Gastroesophageal sphincter (tissue), 3 donors: ENCODE measurements at regions not wholly inside any gene's neighbourhood (a gene's known extent, or its start where the extent isn't known, plus 50 kb on each side); places are given as distances from the start of the nearest gene placed in this dataset.

Experiments used
- EP300 ChIP-seq: sonication (generic); formaldehyde crosslinking; IDR thresholded peaks from one replicate; pipeline ENCODE4 v1.6.1; 2017; ENCODE audit warnings: antibody characterized with exemption, mild to moderate bottlenecking
- POLR2A ChIP-seq, 2 donors: fragments of 450-650 bp; IDR thresholded peaks; one replicate each; pipeline ENCODE4 v1.6.1; 2017; ENCODE audit warnings: antibody characterized with exemption in 2 of 2, mild to moderate bottlenecking in 2 of 2, moderate library complexity in 1 of 2
- TF ChIP-seq, protein P1 (sequence below), 4 experiments: fragments of 200-600 bp in 2 of 4; fragments of 450-650 bp in 2 of 4; sonication (generic) in 1 of 4; IDR thresholded peaks; one replicate each; pipeline ENCODE4 v1.5.1; 2017 to 2019; ENCODE audit warnings: antibody characterized with exemption in 4 of 4, mild to moderate bottlenecking in 2 of 4, moderate library complexity in 2 of 4

DNA sequence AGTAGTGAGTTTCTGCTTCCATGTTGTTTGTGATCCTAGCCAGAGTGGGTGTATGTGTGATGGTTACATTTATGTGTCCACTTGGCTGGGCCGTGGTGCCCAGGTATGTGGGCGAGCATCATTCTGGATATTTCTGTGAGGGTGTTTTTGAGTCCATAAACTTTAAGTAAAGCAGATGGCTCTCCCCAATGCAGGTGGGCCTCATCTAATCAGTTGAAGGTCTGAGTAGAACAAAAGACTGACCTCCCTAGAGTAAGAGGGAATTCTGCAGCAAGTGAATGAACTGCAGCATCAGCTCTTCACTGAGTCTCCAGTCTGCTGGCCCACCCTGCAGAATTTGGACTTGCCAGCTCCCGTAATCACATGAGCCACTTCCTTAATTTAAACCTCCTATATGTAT is 571.9 kb downstream of the ACTR3B start:
- TF ChIP-seq, protein P1, sequence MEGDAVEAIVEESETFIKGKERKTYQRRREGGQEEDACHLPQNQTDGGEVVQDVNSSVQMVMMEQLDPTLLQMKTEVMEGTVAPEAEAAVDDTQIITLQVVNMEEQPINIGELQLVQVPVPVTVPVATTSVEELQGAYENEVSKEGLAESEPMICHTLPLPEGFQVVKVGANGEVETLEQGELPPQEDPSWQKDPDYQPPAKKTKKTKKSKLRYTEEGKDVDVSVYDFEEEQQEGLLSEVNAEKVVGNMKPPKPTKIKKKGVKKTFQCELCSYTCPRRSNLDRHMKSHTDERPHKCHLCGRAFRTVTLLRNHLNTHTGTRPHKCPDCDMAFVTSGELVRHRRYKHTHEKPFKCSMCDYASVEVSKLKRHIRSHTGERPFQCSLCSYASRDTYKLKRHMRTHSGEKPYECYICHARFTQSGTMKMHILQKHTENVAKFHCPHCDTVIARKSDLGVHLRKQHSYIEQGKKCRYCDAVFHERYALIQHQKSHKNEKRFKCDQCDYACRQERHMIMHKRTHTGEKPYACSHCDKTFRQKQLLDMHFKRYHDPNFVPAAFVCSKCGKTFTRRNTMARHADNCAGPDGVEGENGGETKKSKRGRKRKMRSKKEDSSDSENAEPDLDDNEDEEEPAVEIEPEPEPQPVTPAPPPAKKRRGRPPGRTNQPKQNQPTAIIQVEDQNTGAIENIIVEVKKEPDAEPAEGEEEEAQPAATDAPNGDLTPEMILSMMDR (IDR thresholded peaks at IDR 0.05): no peak
- no peak for TF ChIP-seq EP300
- no peak for TF ChIP-seq POLR2A (IDR thresholded peaks at IDR 0.05)
